ENCODE measurements at regions not wholly inside any gene's neighbourhood (a gene's known extent, or its start where the extent isn't known, plus 50 kb on each side); places are given as distances from the start of the nearest gene placed in this dataset.
"Not testable (repeated sequence)": the region's sequence is repeated elsewhere in the genome, so short reads cannot be mapped to it uniquely, and the experiment has no call there.

GRCh38 chr7:150046290-150047194, 172.8 kb downstream of the ATP6V0E2 start:
- DNase-seq (ENCODE audit: low spot score), result not testable (repeated sequence)

- DNase-seq (ENCODE audit: low spot score), result not testable (repeated sequence)
Observed at GRCh38 chr7:150047329-150047728, 173.6 kb downstream of the ATP6V0E2 start.

GRCh38 chr7:150047772-150048171, 174.0 kb downstream of the ATP6V0E2 start:
- not testable (repeated sequence) for DNase-seq (ENCODE audit: low spot score)

GRCh38 chr7:150048244-150049011, 174.7 kb downstream of the ATP6V0E2 start:
- DNase-seq (ENCODE audit: low spot score), result not testable (repeated sequence)

GRCh38 chr7:150049012-150049655, 175.4 kb downstream of the ATP6V0E2 start:
- not testable (repeated sequence) for DNase-seq (ENCODE audit: low spot score)

- not testable (repeated sequence) for DNase-seq (ENCODE audit: low spot score)
Observed at GRCh38 chr7:150053396-150053795, 179.6 kb downstream of the ATP6V0E2 start.

GRCh38 chr7:150054242-150054641, 180.5 kb downstream of the ATP6V0E2 start:
- not testable (repeated sequence) for DNase-seq (ENCODE audit: low spot score)

GRCh38 chr7:150060259-150061221, 186.8 kb downstream of the ATP6V0E2 start:
- DNase-seq (ENCODE audit: low spot score), result not testable (repeated sequence)

GRCh38 chr7:150063195-150063594, 189.4 kb downstream of the ATP6V0E2 start:
- not testable (repeated sequence) for DNase-seq (ENCODE audit: low spot score)

- not testable (repeated sequence) for DNase-seq (ENCODE audit: low spot score)
Observed at GRCh38 chr7:150069555-150070313, 196.0 kb downstream of the ATP6V0E2 start.

GRCh38 chr7:150077543-150077942, 203.8 kb downstream of the ATP6V0E2 start:
- DNase-seq (ENCODE audit: low spot score), result not testable (repeated sequence)

GRCh38 chr7:150081865-150082264, 208.1 kb downstream of the ATP6V0E2 start:
- DNase-seq (ENCODE audit: low spot score), result not testable (repeated sequence)

GRCh38 chr7:150084724-150085123, 211.0 kb downstream of the ATP6V0E2 start:
- not testable (repeated sequence) for DNase-seq (ENCODE audit: low spot score)

GRCh38 chr7:150087478-150087877, 213.7 kb downstream of the ATP6V0E2 start:
- DNase-seq (ENCODE audit: low spot score), result not testable (repeated sequence)

GRCh38 chr7:150089139-150089538, 215.4 kb downstream of the ATP6V0E2 start:
- not testable (repeated sequence) for DNase-seq (ENCODE audit: low spot score)

- not testable (repeated sequence) for DNase-seq (ENCODE audit: low spot score)
Observed at GRCh38 chr7:150090776-150091175, 217.0 kb downstream of the ATP6V0E2 start.

GRCh38 chr7:150093897-150094296, 220.1 kb downstream of the ATP6V0E2 start:
- not testable (repeated sequence) for DNase-seq (ENCODE audit: low spot score)

- not testable (repeated sequence) for DNase-seq (ENCODE audit: low spot score)
Observed at GRCh38 chr7:150096213-150096994, 222.6 kb downstream of the ATP6V0E2 start.

- not testable (repeated sequence) for DNase-seq (ENCODE audit: low spot score)
Observed at GRCh38 chr7:150098592-150098991, 224.6 kb upstream of the LRRC61 start.
